Stomach (tissue), 8 donors: ENCODE measurements at regions not wholly inside any gene's neighbourhood (a gene's known extent, or its start where the extent isn't known, plus 50 kb on each side); places are given as distances from the start of the nearest gene placed in this dataset.
"Not testable (repeated sequence)": the region's sequence is repeated elsewhere in the genome, so short reads cannot be mapped to it uniquely, and the experiment has no call there.

Source experiments
- DNase-seq, 2 donors: peaks; one replicate each; pipeline versions ENCODE4 v3.0.0 to v3.0.0-alpha.2; 2013 to 2019
- H3K27ac ChIP-seq, 5 donors: fragments of 200-600 bp in 4 of 5; sonication (generic) in 4 of 5; one replicate each; pipeline ENCODE4 v1.5.1; 2013 to 2019; ENCODE audit warnings: mild to moderate bottlenecking in 1 of 5, moderate library complexity in 1 of 5
- H3K27me3 ChIP-seq, 3 donors: fragments of 200-600 bp; sonication (generic); one replicate each; pipeline ENCODE4 v1.5.1; 2017 to 2019; ENCODE audit warnings: mixed run types in 1 of 3
- H3K36me3 ChIP-seq, 4 donors: fragments of 200-600 bp; sonication (generic); 1 replicate in 3 of 4; 2 replicates in 1 of 4; pipeline ENCODE4 v1.5.1; 2016 to 2019
- H3K4me1 ChIP-seq, 4 donors: fragments of 200-600 bp; sonication (generic); one replicate each; pipeline ENCODE4 v1.5.1; 2016 to 2019
- H3K4me3 ChIP-seq, 4 donors: fragments of 200-600 bp; sonication (generic) in 3 of 4; one replicate each; pipeline ENCODE4 v1.5.1; 2016 to 2019; ENCODE audit warnings: mild to moderate bottlenecking in 1 of 4
- H3K9me3 ChIP-seq, 4 donors: fragments of 200-600 bp; sonication (generic); one replicate each; pipeline ENCODE4 v1.5.1; 2016 to 2019
- EP300 ChIP-seq: sonication (generic); formaldehyde crosslinking; IDR thresholded peaks from one replicate; pipeline ENCODE4 v1.6.1; 2017; ENCODE audit warnings: antibody characterized with exemption
- POLR2A ChIP-seq, 4 donors: fragments of 450-650 bp; IDR thresholded peaks; one replicate each; pipeline ENCODE4 v1.6.1; 2016; ENCODE audit warnings: antibody characterized with exemption in 4 of 4, control low read depth in 2 of 4, mild to moderate bottlenecking in 1 of 4, moderate library complexity in 1 of 4
- POLR2AphosphoS5 ChIP-seq, 3 donors: sonication (generic); formaldehyde crosslinking; IDR thresholded peaks; one replicate each; pipeline ENCODE4 v1.6.1; 2016; ENCODE audit warnings: antibody characterized with exemption in 3 of 3
- WGBS, 5 donors: extraction: QIAGEN DNeasy Blood & Tissue Kit in 3 of 5; methylation state at CpG; one replicate each; pipeline versions ENCODE4 v1.1.5 to v1.1.7; 2013 to 2018; 5-methylcytosine and 5-hydroxymethylcytosine counted together
- intact Hi-C: fragments of 100-400 bp; cut with DNase I; formaldehyde crosslinking; loops from one replicate; pipeline ENCODE4 v1.15.1; 2023; ENCODE audit warnings: low total_unique reads
- small RNA-seq, 4 donors: library from RNA; depleted of rRNA; stranded (forward); fragments of <200 nt; gene quantifications; one replicate each; pipeline ENCODE3, GENCODE V24; 2016
- TF ChIP-seq, protein P1 (sequence below), 7 experiments: fragments of 450-650 bp in 4 of 7; fragments of 200-600 bp in 3 of 7; sonication (generic) in 3 of 7; IDR thresholded peaks; one replicate each; pipeline ENCODE4 v1.5.1; 2016 to 2019; ENCODE audit warnings: antibody characterized with exemption in 7 of 7, control low read depth in 2 of 7, mild to moderate bottlenecking in 1 of 7
- donor health status: healthy with polysubstance abuse.
- donor health status: Bipolar disorder and iron deficiency.
- donor health status: healthy.

DNA sequence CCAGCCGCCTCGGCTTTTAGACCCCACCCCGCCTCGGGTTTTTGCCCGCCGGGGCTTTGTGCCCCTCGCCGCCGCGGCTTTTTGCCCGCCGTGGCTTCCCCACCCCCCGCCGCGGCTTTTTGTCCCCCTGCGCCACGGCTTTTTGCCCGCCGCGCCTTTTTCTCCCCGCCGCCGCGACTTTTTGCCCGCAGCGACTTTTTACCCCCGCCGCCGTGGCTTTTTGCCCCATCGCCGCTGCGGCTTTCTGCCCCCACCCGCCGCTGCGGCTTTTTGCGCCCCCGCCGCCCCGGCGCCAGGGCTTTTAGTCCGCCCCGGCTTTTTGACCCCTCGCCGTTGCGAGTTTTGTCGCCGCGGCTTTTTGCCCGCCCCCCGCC lies 474.4 kb downstream of the FAM72C start:
- WGBS, 5 donors: 1 to 45% (median 3%) methylated on average over 17 to 50 of the region's 50 CpGs; no CpG with 5 or more reads in 1 of the 5 donors
- no peaks in the 10 kb centered on the region for H3K36me3 ChIP-seq
- no peak for TF ChIP-seq POLR2AphosphoS5 (IDR thresholded peaks at IDR 0.05)
- TF ChIP-seq EP300: no peak
- TF ChIP-seq POLR2A (IDR thresholded peaks at IDR 0.05): no peak
- TF ChIP-seq, protein P1, sequence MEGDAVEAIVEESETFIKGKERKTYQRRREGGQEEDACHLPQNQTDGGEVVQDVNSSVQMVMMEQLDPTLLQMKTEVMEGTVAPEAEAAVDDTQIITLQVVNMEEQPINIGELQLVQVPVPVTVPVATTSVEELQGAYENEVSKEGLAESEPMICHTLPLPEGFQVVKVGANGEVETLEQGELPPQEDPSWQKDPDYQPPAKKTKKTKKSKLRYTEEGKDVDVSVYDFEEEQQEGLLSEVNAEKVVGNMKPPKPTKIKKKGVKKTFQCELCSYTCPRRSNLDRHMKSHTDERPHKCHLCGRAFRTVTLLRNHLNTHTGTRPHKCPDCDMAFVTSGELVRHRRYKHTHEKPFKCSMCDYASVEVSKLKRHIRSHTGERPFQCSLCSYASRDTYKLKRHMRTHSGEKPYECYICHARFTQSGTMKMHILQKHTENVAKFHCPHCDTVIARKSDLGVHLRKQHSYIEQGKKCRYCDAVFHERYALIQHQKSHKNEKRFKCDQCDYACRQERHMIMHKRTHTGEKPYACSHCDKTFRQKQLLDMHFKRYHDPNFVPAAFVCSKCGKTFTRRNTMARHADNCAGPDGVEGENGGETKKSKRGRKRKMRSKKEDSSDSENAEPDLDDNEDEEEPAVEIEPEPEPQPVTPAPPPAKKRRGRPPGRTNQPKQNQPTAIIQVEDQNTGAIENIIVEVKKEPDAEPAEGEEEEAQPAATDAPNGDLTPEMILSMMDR (IDR thresholded peaks at IDR 0.05): no peak
- intact Hi-C loops: no loop called here
- H3K4me1 ChIP-seq: peaks cover 0 to 18% (median 11%) of the 10 kb centered on the region in 4 donors
- peaks cover 0 to 21% (median 15%) of the 10 kb centered on the region in 3 donors for H3K27me3 ChIP-seq
- no peaks in the 10 kb centered on the region for H3K9me3 ChIP-seq
- peak overlapping the region; percentile 5 to 55 (median 35) for H3K4me3 ChIP-seq
- DNase-seq: peak; percentile 1 to 17
- no peak overlapping the region for H3K27ac ChIP-seq

DNA sequence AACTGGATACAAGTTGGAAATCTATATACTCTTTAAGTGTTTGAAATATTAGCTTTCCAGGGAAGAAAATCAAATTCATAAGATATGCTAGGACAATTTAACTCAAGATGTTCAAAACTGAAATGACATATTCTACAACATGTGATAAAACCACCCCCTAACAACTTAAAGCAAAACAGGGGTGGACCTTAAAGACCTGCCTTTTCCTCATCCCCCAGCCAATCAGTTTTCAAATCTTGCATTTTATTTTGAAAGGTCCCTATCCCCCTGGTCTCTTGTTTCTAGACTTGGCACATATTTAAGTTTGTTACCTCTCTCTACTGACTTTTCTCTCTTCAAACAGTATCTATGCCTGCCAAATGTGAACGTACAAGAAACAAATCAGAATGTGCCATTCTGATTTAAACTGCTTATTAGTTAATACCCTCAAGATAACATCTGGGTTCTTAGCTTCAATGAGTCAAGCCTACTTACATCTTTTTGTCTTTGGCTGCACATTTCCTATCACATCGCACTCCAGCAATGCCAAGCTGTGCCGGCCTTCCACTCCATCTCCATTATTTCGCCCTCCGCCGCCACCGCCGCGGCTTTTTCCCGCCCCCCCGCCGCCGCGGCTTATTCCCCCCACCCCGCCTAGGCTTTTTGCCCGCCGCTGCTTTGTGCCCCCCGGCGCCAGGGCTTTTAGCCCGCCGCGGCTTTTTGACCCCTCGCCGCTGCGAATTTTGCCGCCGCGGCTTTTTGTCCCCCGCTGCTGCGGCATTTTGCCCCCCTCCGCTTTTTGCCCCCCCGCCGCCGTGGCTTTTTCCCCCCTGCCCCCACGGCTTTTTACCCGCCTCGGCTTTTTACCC lies 475.0 kb downstream of the FAM72C start:
- Histone ChIP-seq H3K4me1 (peaks cover 0 to 18% (median 11%) of the 10 kb centered on the region in 4 donors), H3K27me3 (peaks cover 0 to 21% (median 15%) of the 10 kb centered on the region in 3 donors), H3K4me3 (peak overlapping the region in 3 of 4 donors; percentile 30 to 55 (median 40))
- 1 to 3% (median 2%) methylated on average over 36 of the region's 37 CpGs; no CpG with 5 or more reads in 2 of the 5 donors for WGBS, 5 donors
- H3K27ac ChIP-seq, H3K36me3 ChIP-seq, H3K9me3 ChIP-seq, DNase-seq, intact Hi-C loops: not testable (repeated sequence)

Small RNA genes in the stretch of these regions (small RNA-seq; reads per million reads assigned to genes)
- gene AC239800.3 (0 reads per million in 4 donors), gene HIST2H3PS2 (0 reads per million in 4 donors), gene RNU1-114P (0 reads per million in 4 donors), gene RNU1-143P (0 reads per million in 4 donors), gene RNU1-92P (0 reads per million in 4 donors), gene RNVU1-17 (0 to 0.20 (median 0) reads per million in 4 donors), gene RNVU1-18 (0 reads per million in 4 donors)
